Vagina (tissue), 2 donors: ENCODE measurements at regions not wholly inside any gene's neighbourhood (a gene's known extent, or its start where the extent isn't known, plus 50 kb on each side); places are given as distances from the start of the nearest gene placed in this dataset.
"Not testable (repeated sequence)": the region's sequence is repeated elsewhere in the genome, so short reads cannot be mapped to it uniquely, and the experiment has no call there.

ENCODE experiments used
- DNase-seq, 2 donors: peaks; one replicate each; pipeline ENCODE4 v3.0.0-alpha.2; 2017; ENCODE audit errors: extremely low spot score in 2 of 2
- H3K27ac ChIP-seq: fragments of 200-600 bp; sonication (generic); one replicate; pipeline ENCODE4 v1.5.1; 2019
- H3K27me3 ChIP-seq: fragments of 200-600 bp; sonication (generic); one replicate; pipeline ENCODE4 v1.5.1; 2019
- H3K36me3 ChIP-seq, 2 donors: fragments of 200-600 bp; sonication (generic); one replicate each; pipeline ENCODE4 v1.5.1; 2017 to 2019
- H3K4me1 ChIP-seq: fragments of 200-600 bp; sonication (generic); one replicate; pipeline ENCODE4 v1.5.1; 2019
- H3K4me3 ChIP-seq, 2 donors: fragments of 200-600 bp; sonication (generic); 1 replicate in 1 of 2; 2 replicates in 1 of 2; pipeline ENCODE4 v1.5.1; 2016 to 2019
- H3K9me3 ChIP-seq: fragments of 200-600 bp; sonication (generic); one replicate; pipeline ENCODE4 v1.5.1; 2019
- CTCF ChIP-seq, 3 experiments: fragments of 450-650 bp in 2 of 3; fragments of 200-600 bp in 1 of 3; sonication (generic) in 1 of 3; IDR thresholded peaks; one replicate each; pipeline ENCODE4 v1.5.1; 2017 to 2019; ENCODE audit warnings: antibody characterized with exemption in 3 of 3, mild to moderate bottlenecking in 2 of 3, moderate library complexity in 2 of 3
- POLR2A ChIP-seq, 2 donors: fragments of 450-650 bp; IDR thresholded peaks; one replicate each; pipeline ENCODE4 v1.6.1; 2017; ENCODE audit warnings: antibody characterized with exemption in 2 of 2, mild to moderate bottlenecking in 2 of 2, moderate library complexity in 2 of 2
- POLR2AphosphoS5 ChIP-seq, 2 donors: sonication (generic); formaldehyde crosslinking; IDR thresholded peaks; one replicate each; pipeline ENCODE4 v1.9.0; 2017; ENCODE audit warnings: antibody characterized with exemption in 2 of 2, mild to moderate bottlenecking in 2 of 2, low read depth in 1 of 2; ENCODE audit not compliant: insufficient read depth in 1 of 2
- intact Hi-C: fragments of 100-400 bp; cut with DNase I; formaldehyde crosslinking; loops from one replicate; pipeline ENCODE4 v1.15.1; 2023

DNA sequence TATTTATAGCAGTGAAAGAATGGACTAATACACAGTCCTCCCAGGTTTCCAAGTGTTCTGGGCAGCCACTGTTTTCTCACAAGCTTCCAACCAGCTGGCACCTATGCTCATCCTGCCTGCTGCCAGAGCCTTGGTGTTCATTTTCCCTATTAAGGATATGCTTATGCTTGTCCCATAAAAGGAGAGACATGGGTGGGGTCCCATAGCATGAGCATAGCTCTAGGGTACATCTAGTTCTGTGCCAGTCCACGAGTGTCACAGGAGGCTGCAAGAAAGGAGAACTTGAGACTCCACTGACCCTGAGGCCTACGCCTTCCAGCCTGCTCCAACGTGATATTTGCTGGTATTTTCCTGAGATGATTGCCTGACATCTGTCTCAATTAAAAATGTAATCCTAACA lies 192.4 kb upstream of the PTGFR start:
- DNase-seq, result no peak
- no peak for TF ChIP-seq POLR2A (IDR thresholded peaks at IDR 0.05)
- TF ChIP-seq POLR2AphosphoS5 (IDR thresholded peaks at IDR 0.05; ENCODE audit: insufficient read depth in 1 of 2, low read depth in 1 of 2), result no peak
- TF ChIP-seq CTCF (IDR thresholded peaks at IDR 0.05), result no peak

DNA sequence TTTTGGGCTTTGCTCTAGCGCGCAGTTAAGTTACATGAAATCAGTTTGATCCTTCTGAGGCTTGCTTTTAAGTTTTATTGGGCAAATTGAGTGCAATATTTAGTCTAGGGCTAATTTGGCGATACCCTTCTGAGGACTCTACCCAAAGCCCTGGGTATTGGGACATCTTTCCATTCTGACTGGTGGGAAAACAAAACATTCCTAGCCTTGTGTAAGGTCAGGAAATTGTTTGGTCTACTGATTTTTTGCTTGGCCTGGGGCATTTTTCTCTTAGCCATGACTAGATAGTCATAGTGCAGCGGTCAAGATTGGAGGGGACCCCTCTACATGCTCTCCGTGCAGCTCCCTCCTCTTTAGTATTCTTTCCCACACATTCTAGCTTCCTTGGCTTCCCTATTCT lies 189.6 kb upstream of the PTGFR start:
- H3K36me3 ChIP-seq, result no peaks in the 10 kb centered on the region
- no peaks in the 10 kb centered on the region for H3K9me3 ChIP-seq
- H3K4me3 ChIP-seq, result no peak overlapping the region
- H3K27me3 ChIP-seq, result no peaks in the 10 kb centered on the region
- DNase-seq, result no peak
- TF ChIP-seq POLR2A (IDR thresholded peaks at IDR 0.05) (no peak), POLR2AphosphoS5 (IDR thresholded peaks at IDR 0.05; ENCODE audit: insufficient read depth in 1 of 2, low read depth in 1 of 2) (no peak), CTCF (IDR thresholded peaks at IDR 0.05) (no peak)
- intact Hi-C loops, result no loop called here
- H3K27ac ChIP-seq, result no peak overlapping the region
- peaks cover 10% of the 10 kb centered on the region for H3K4me1 ChIP-seq

More for the DNA sequence above, 192.4 kb upstream of the PTGFR start:
- intact Hi-C loops, result no loop called here
- Histone ChIP-seq H3K4me1 (no peaks in the 10 kb centered on the region), H3K27ac (no peak overlapping the region), H3K4me3 (no peak overlapping the region), H3K36me3 (no peaks in the 10 kb centered on the region), H3K27me3 (no peaks in the 10 kb centered on the region), H3K9me3 (no peaks in the 10 kb centered on the region)

- Histone ChIP-seq H3K9me3 (no peaks in the 10 kb centered on the region), H3K27ac (peak overlapping the region; percentile 2), H3K27me3 (no peaks in the 10 kb centered on the region), H3K4me1 (peaks cover 10% of the 10 kb centered on the region), H3K4me3 (no peak overlapping the region), H3K36me3 (no peaks in the 10 kb centered on the region)
- TF ChIP-seq POLR2AphosphoS5 (IDR thresholded peaks at IDR 0.05; ENCODE audit: insufficient read depth in 1 of 2, low read depth in 1 of 2) (peak in 1 of 2 donors; percentile 62), POLR2A (IDR thresholded peaks at IDR 0.05) (no peak), CTCF (IDR thresholded peaks at IDR 0.05) (no peak)
- DNase-seq, result peak in 1 of 2 donors; percentile 92
- intact Hi-C loops, result no loop called here
Observed at GRCh38 chr1:78303620-78304019, 187.2 kb upstream of the PTGFR start.

DNA sequence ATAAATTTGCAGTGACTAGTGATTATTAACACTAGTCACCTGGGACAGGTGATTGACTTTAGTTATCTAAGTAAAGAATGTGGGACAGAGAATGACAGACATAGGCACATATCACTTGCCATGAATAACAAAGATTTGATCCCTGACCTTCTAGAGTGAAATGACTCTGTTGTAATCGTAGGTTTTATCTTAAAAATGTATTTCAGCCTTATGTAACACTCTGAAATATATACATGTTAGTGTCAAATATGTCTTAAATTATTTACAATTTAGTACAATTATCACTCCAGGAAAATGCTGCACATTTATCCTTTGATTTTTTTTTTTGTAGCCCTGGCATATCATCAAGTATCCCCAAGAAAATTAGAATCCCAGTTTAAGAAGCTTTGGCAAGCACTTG lies 186.4 kb upstream of the PTGFR start:
- intact Hi-C loops, result no loop called here
- peaks cover 10% of the 10 kb centered on the region for H3K4me1 ChIP-seq
- no peak overlapping the region for H3K4me3 ChIP-seq
- no peak overlapping the region for H3K27ac ChIP-seq
- H3K9me3 ChIP-seq, result no peaks in the 10 kb centered on the region
- no peak for DNase-seq
- no peaks in the 10 kb centered on the region for H3K27me3 ChIP-seq
- H3K36me3 ChIP-seq, result no peaks in the 10 kb centered on the region
- no peak for TF ChIP-seq CTCF (IDR thresholded peaks at IDR 0.05)
- TF ChIP-seq POLR2AphosphoS5 (IDR thresholded peaks at IDR 0.05; ENCODE audit: insufficient read depth in 1 of 2, low read depth in 1 of 2), result no peak
- TF ChIP-seq POLR2A (IDR thresholded peaks at IDR 0.05), result no peak

GRCh38 chr1:78304761-78305160 lies 186.0 kb upstream of the PTGFR start:
- Histone ChIP-seq H3K9me3 (no peaks in the 10 kb centered on the region), H3K4me1 (peaks cover 10% of the 10 kb centered on the region), H3K27ac (no peak overlapping the region), H3K27me3 (no peaks in the 10 kb centered on the region), H3K36me3 (no peaks in the 10 kb centered on the region), H3K4me3 (no peak overlapping the region)
- no peak for DNase-seq
- TF ChIP-seq CTCF (IDR thresholded peaks at IDR 0.05), result no peak
- no peak for TF ChIP-seq POLR2A (IDR thresholded peaks at IDR 0.05)
- no peak for TF ChIP-seq POLR2AphosphoS5 (IDR thresholded peaks at IDR 0.05; ENCODE audit: insufficient read depth in 1 of 2, low read depth in 1 of 2)
- intact Hi-C loops, result no loop called here

DNA sequence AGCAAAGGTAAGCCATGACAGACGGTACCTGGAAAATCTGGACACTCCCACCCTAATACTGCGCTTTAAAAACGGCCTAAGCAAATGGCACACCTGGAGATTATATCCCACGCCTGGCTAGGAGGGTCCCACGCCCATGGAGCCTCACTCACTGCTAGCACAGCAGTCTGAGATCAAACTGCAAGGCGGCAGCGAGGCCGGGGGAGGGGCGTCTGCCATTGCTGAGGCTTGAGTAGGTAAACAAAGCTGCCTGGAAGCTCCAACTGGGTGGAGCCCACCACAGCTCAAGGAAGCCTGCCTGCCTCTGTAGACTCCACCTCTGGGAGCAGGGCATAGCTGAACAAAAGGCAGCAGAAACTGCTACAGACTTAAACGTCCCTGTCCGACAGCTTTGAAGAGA lies 180.5 kb upstream of the PTGFR start:
- intact Hi-C loops, result loop anchor here (2.0 kb wide), 1 partner anchor 33 kb away; no protein-coding TSS in a partner anchor
- H3K27me3 ChIP-seq, H3K27ac ChIP-seq, H3K36me3 ChIP-seq, H3K9me3 ChIP-seq, H3K4me3 ChIP-seq, H3K4me1 ChIP-seq, DNase-seq: not testable (repeated sequence)
